HCT116 (cell line): ENCODE measurements at regions not wholly inside any gene's neighbourhood (a gene's known extent, or its start where the extent isn't known, plus 50 kb on each side); places are given as distances from the start of the nearest gene placed in this dataset.
A peak's percentile ranks its signal among the peaks of the same experiment; 100 is the strongest.

Experiments
- ATAC-seq: fragments of 200-7000 bp; cut with Tn5 transposase; 2 replicates; pipeline ENCODE4 v1.9.1; 2020; ENCODE audit warnings: mild to moderate bottlenecking, moderate library complexity
- BruUV-seq: library from RNA; stranded (reverse); fragments of 400-500 nt; replicated peaks from 2 replicates; lab custom pipeline; 2021; lab: Mats Ljungman, UMichigan
- CTCF ChIA-PET: fragments of 300-600 bp; sonication (Branson Sonifier 250); formaldehyde crosslinking; loops from one replicate; lab custom pipeline; 2021; ENCODE audit warnings: antibody characterized with exemption; lab: Charles Lee
- POLR2A ChIA-PET: fragments of 300-600, 350-600 bp; sonication (Branson Sonifier 250); formaldehyde crosslinking; loops from one replicate; lab custom pipeline; 2021; ENCODE audit warnings: antibody characterized with exemption; lab: Charles Lee
- RAD21 ChIA-PET, 2 experiments: fragments of 300-600 bp; sonication (Branson Sonifier 250); formaldehyde crosslinking; loops; one replicate each; lab custom pipeline; 2023; ENCODE audit warnings: low total read pairs in 2 of 2; ENCODE audit not compliant: uncharacterized antibody in 2 of 2, unreplicated experiment in 2 of 2, low non-redundant PET in 1 of 2; lab: Charles Lee
- DNase-seq: peaks from one replicate; pipeline ENCODE4 v3.0.0-alpha.2; 2010; ENCODE audit warnings: low read depth, low spot score
- H2AFZ ChIP-seq: fragments of 200-600 bp; shearing (Covaris generic), sonication (generic); 2 replicates; pipeline ENCODE4 v1.6.1; 2017; ENCODE audit warnings: low read depth, mixed run types, mixed read lengths, antibody characterized with exemption, low read length; ENCODE audit not compliant: poor library complexity, severe bottlenecking
- H3K27ac ChIP-seq: 2 replicates; pipeline ENCODE4 v1.5.1; 2012; ENCODE audit warnings: low read depth, low read length
- H3K27me3 ChIP-seq: fragments of 200-600 bp; sonication (generic); 2 replicates; pipeline ENCODE4 v1.6.1; 2016; ENCODE audit warnings: mixed run types, low read length, mixed read lengths; ENCODE audit not compliant: insufficient read depth
- H3K36me3 ChIP-seq, 2 experiments: fragments of 200-500 bp in 1 of 2; fragments of 200-600 bp in 1 of 2; sonication (Bioruptor generic) in 1 of 2; sonication (generic) in 1 of 2; 2 replicates each; pipeline versions ENCODE4 v1.5.1 to v1.6.1; 2014 to 2016; ENCODE audit warnings: low read length in 2 of 2, inconsistent platforms in 1 of 2, mixed read lengths in 1 of 2, mixed run types in 1 of 2; ENCODE audit not compliant: insufficient read depth in 2 of 2, control insufficient read depth in 1 of 2
- H3K4me1 ChIP-seq, 2 experiments: fragments of 200-600 bp in 1 of 2; sonication (generic) in 1 of 2; 2 replicates each; pipeline versions ENCODE4 v1.5.1 to v1.6.1; 2012 to 2017; ENCODE audit warnings: low read length in 2 of 2, inconsistent platforms in 1 of 2, mild to moderate bottlenecking in 1 of 2, mixed read lengths in 1 of 2, mixed run types in 1 of 2, moderate library complexity in 1 of 2; ENCODE audit not compliant: insufficient read depth in 2 of 2, control insufficient read depth in 1 of 2
- H3K4me2 ChIP-seq: fragments of 200-600 bp; sonication (generic); 2 replicates; pipeline ENCODE4 v1.6.1; 2017; ENCODE audit warnings: mixed run types, low read length, mixed read lengths
- H3K4me3 ChIP-seq, 2 experiments: fragments of 200-600 bp in 1 of 2; sonication (generic) in 1 of 2; replicated peaks in 1 of 2; 2 replicates each; pipeline ENCODE4 v1.5.1; 2011 to 2016; ENCODE audit warnings: low read length in 2 of 2, control low read depth in 1 of 2, low read depth in 1 of 2, mild to moderate bottlenecking in 1 of 2, mixed read lengths in 1 of 2, mixed run types in 1 of 2
- H3K79me2 ChIP-seq: fragments of 200-600 bp; sonication (generic); 2 replicates; pipeline ENCODE4 v1.6.1; 2017; ENCODE audit warnings: mild to moderate bottlenecking, mixed run types, low read length, moderate library complexity, mixed read lengths; ENCODE audit not compliant: insufficient read depth
- H3K9ac ChIP-seq: fragments of 200-600 bp; sonication (generic); 2 replicates; pipeline ENCODE4 v1.6.1; 2016; ENCODE audit warnings: low read length, mixed read lengths
- H3K9me2 ChIP-seq: fragments of 200-600 bp; sonication (generic), shearing (Covaris generic); 2 replicates; pipeline ENCODE4 v1.6.1; 2017; ENCODE audit warnings: mixed run types, mild to moderate bottlenecking, moderate library complexity; ENCODE audit not compliant: insufficient read depth
- H3K9me3 ChIP-seq, 2 experiments: fragments of 200-500 bp in 1 of 2; fragments of 200-600 bp in 1 of 2; sonication (Bioruptor generic) in 1 of 2; sonication (generic) in 1 of 2; 2 replicates each; pipeline ENCODE4 v1.6.1; 2014 to 2017; ENCODE audit warnings: low read length in 2 of 2, mixed read lengths in 2 of 2, inconsistent platforms in 1 of 2, low read depth in 1 of 2, mild to moderate bottlenecking in 1 of 2, mixed run types in 1 of 2, moderate library complexity in 1 of 2; ENCODE audit not compliant: control insufficient read depth in 1 of 2, insufficient read depth in 1 of 2
- H4K20me1 ChIP-seq: fragments of 200-600 bp; sonication (generic), shearing (Covaris generic); 2 replicates; pipeline ENCODE4 v1.6.1; 2017; ENCODE audit warnings: mixed run types, mild to moderate bottlenecking, moderate library complexity; ENCODE audit not compliant: insufficient read depth
- CBX3 ChIP-seq: IDR thresholded peaks from 2 replicates; pipeline ENCODE4 v1.6.1; 2012; ENCODE audit warnings: low read depth
- CEBPB ChIP-seq: IDR thresholded peaks from 2 replicates; pipeline ENCODE4 v1.6.1; 2012; ENCODE audit warnings: low read depth
- SIN3A ChIP-seq: IDR thresholded peaks from 2 replicates; pipeline ENCODE4 v1.6.1; 2012; ENCODE audit warnings: low read depth
- ZNF274 ChIP-seq: fragments of 200-500 bp; sonication (Bioruptor generic); IDR thresholded peaks from 2 replicates; pipeline ENCODE4 v1.6.1; 2014; ENCODE audit warnings: mild to moderate bottlenecking, low read depth, low read length, inconsistent platforms
- intact Hi-C: fragments of 100-400 bp; cut with micrococcal nuclease; formaldehyde crosslinking; loops from 2 replicates; pipeline ENCODE4 v1.10.0; 2022
- TF ChIP-seq, protein P1 (sequence below): IDR thresholded peaks from 2 replicates; pipeline ENCODE4 v1.6.1; 2012

DNA sequence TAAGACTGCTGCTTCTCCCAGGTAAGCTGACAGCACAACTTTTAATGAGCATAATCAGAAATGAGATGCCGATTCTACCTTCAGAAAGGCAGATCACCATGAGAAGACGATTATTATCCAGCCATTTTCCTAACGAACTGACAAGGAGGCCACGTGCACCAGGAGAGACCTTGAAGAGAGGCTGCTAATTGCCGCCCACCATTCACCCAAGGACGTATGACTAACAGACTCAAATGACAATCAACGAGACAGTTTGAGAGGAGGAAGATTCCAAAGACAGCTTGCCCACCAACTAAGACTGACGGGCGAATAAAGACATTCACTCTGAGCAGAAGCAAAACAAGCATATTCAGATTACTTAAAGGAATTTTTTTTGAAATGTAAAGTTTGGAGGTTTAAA lies 301.9 kb upstream of the TAC1 start:
- H3K79me2 ChIP-seq, result no peaks in the 10 kb centered on the region
- DNase-seq, result no peak
- no peaks in the 10 kb centered on the region; the same call in 1 of the 2 replicates for H3K27me3 ChIP-seq
- H3K4me3 ChIP-seq, result no peak overlapping the region
- ChIA-PET POLR2A (no interaction called here), RAD21 (no interaction called here), CTCF (interaction anchor here (1.0 kb wide), 1 partner anchor 12 kb away, joined by 3 read pairs; no protein-coding TSS in a partner anchor)
- no peaks in the 10 kb centered on the region for H3K36me3 ChIP-seq
- H3K9ac ChIP-seq, result no peak overlapping the region
- no peak for TF ChIP-seq SIN3A
- TF ChIP-seq, protein P1, sequence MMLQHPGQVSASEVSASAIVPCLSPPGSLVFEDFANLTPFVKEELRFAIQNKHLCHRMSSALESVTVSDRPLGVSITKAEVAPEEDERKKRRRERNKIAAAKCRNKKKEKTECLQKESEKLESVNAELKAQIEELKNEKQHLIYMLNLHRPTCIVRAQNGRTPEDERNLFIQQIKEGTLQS, result no peak
- no peak for TF ChIP-seq ZNF274
- H3K9me3 ChIP-seq, result no peaks in the 10 kb centered on the region
- no peak overlapping the region for H3K27ac ChIP-seq
- no peaks in the 10 kb centered on the region for H3K4me1 ChIP-seq
- H3K4me2 ChIP-seq, result no peak overlapping the region
- ATAC-seq, result no peak
- H2AFZ ChIP-seq, result no peak overlapping the region
- BruUV-seq, result no TSS peak
- no peaks in the 10 kb centered on the region for H4K20me1 ChIP-seq
- intact Hi-C loops, result no loop called here
- H3K9me2 ChIP-seq, result no peaks in the 10 kb centered on the region

DNA sequence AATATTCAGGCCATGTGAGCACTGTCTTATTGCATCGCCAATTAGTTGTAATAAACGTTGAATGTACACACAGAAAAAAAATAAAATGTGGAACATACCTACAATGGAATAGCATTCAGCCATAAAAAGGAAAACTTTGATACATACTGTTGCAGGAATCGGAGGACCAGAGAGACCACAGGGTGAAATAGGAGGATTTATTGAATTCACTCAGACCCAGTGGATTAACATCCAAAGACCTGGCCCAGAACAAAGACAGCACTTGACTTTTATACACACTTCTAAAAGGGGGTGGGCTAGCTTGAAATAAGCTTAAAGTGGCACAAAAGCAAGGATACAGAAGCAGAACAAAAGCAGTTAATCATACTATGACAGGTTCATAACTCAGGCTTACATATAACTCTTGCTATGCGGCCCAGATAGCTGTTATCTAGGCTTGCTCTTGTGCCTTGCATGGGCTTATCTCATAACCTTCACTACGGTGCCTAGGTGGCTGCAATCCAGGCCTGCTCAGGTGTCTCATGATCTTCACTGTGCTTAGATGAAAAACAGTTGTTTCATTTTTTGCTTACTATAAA lies 292.2 kb upstream of the TAC1 start:
- no TSS peak for BruUV-seq
- H4K20me1 ChIP-seq, result no peaks in the 10 kb centered on the region
- no peak for DNase-seq

More for the DNA sequence above, 292.2 kb upstream of the TAC1 start:
- Histone ChIP-seq H3K9ac (no peak overlapping the region), H3K27ac (no peak overlapping the region), H3K4me3 (no peak overlapping the region), H3K4me2 (no peak overlapping the region), H3K9me2 (no peaks in the 10 kb centered on the region), H3K36me3 (no peaks in the 10 kb centered on the region), H3K9me3 (peaks cover 9 to 14% of the 10 kb centered on the region in 2 experiments; a peak in 3 of 4 replicates), H2AFZ (no peak overlapping the region), H3K4me1 (no peaks in the 10 kb centered on the region), H3K79me2 (no peaks in the 10 kb centered on the region), H3K27me3 (no peaks in the 10 kb centered on the region)
- POLR2A ChIA-PET, result interaction anchor here (1.2 kb wide), 1 partner anchor 26 kb away, joined by 3 read pairs; no protein-coding TSS in a partner anchor
- RAD21 ChIA-PET, result no interaction called here
- TF ChIP-seq CEBPB, result no peak
- peak; percentile 88 for TF ChIP-seq CBX3
- intact Hi-C loops, result no loop called here
- ATAC-seq, result no peak
- CTCF ChIA-PET, result no interaction called here
